NCI-H460 (cell line): ENCODE measurements at regions not wholly inside any gene's neighbourhood (a gene's known extent, or its start where the extent isn't known, plus 50 kb on each side); places are given as distances from the start of the nearest gene placed in this dataset.

ENCODE experiments used
- DNase-seq: peaks from one replicate; pipeline ENCODE4 v3.0.0-alpha.2; 2016; ENCODE audit warnings: low read depth; ENCODE audit errors: extremely low read depth

DNA sequence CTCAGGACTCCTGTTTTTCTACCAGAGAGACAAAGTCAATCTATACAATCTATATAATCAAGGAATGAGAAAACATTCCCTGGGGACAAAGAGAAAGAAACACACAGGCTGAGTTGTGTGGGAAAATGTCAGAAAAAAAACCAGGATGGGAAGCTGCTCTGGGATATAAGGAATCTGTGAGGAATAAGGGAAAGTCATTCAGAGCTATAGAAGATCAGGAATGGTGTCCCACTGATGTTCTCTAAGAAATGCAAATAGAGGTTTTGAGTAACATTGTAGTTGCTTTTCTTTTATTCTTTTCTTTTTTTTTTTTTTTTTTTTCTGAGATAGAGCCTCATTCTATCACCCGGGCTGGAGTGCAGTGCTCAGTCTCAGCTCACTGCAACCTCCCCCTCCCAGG, 605.9 kb upstream of the KLF4 start:
- no peak for DNase-seq

GRCh38 chr9:108094676-108094993, 605.1 kb upstream of the KLF4 start:
- DNase-seq, result no peak

DNA sequence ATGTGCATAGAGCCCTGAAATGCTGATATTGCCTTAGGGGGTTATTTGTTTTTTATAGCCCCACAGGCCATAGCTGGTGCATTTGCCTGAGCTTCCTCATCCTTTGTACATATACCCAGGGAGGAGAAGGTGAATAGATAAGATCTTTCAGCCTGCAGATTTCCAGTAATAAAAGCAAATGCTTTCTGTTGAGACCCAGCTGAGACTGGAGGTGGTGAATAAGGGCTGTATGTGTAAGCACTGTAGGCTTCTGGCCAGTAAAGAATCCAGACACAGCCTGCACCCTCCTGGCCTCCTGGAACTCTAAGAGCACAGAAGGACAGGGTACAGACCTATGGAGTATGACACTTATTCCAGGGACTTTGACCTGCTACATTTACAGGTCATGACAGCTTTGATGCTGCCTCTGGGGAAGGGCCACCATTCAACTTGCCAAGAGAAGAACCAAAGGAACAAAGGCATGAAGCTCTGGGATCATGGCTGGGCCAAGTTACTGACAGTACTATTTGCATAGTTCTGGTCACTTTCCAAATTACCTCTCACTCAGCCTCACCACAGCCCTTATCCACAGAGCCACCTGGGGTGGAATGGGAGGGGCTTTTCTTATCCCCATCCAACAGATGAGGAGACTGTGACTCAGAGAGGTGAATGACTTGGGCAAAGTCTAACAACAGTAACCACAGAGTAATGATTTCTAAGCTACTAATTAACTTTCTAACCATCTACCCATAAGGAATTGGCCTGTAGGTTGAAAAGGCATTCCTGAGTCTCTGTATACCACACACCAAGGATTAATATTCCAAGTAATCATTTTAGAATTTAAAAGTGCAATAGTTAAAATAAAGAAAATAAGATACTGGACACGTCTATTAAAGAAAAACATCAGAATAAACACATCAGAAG, 604.5 kb upstream of the KLF4 start:
- peak; percentile 1 for DNase-seq

DNA sequence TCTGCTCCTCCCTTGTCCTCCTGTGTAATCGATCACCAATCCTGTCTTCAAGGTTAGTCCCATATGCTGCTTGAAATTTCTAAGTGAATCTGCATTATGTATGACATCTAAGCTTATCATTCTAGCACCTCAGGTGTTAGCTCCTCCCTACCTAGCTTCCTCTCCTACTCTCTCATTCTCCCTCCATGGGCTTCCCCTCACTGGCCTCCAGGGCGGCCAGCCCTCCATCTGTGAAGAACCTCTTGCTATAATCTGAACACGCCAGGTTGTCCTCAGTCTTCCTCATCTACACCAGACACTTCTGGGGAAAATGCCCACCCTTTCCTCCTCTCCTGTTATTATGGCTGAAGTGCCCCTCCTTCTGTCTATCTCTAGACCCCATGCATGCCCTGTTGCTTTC, 599.3 kb upstream of the KLF4 start:
- DNase-seq, result no peak

DNA sequence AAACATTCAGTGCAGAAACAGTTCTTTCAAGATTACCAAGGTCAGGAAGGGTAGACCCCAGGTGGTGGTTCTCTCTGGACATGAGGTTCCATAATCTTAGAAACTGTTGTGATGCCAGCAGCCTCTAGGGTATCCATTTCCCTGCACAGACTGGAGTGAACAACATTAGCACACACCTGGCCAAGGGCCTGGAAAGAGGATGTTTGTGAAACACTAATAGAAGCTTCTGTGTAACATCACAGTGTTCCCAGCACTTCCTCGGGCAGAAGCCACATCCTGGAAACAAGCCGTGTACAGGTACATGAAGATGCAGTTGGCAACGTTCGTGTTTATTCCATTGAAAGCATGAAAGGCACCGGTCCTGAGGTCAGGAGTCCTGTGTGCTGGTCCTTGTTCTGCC, 598.2 kb upstream of the KLF4 start:
- no peak for DNase-seq

GRCh38 chr9:108086624-108087023, 597.1 kb upstream of the KLF4 start:
- no peak for DNase-seq

DNA sequence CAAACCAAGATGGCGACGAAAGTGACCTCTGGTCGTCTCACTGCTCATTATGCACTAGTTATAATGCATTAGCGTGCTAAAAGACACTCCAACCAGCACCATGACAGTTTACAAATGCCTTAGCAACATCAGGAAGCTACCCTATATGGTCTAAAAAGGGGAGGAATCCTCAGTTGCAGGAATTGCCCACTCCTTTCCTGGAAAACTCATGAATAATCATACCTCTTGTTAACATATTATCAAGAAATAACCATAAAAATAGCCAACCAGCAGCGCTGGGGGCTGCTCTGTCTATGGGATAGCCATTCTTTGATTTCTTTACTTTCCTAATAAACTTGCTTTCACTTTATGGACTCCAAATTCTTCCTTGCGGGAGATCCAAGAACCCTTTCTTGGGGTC, 595.7 kb upstream of the KLF4 start:
- DNase-seq, result no peak

- no peak for DNase-seq
Observed at GRCh38 chr9:108083796-108084352, 594.3 kb upstream of the KLF4 start.

- DNase-seq, result no peak
Observed at GRCh38 chr9:108083160-108083750, 593.7 kb upstream of the KLF4 start.

DNA sequence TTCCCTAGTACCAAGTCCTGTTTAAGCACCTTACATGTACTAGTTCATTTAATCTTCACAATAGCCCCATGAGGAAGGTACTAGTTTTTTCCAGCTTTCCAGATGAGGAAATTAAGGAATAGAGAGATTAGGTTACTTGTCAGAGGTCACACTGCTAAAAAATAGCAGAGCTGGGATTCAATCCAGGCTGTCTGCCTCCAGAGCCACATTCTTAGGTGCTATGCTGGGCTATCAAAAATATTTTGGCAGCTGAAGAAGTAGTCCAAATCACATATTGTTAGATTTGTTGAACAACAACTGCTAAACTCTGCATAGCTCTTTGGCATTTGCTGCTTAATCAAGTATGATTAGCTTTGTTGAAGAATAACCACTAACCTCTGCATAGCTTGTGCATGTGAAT, 591.5 kb upstream of the KLF4 start:
- no peak for DNase-seq

DNA sequence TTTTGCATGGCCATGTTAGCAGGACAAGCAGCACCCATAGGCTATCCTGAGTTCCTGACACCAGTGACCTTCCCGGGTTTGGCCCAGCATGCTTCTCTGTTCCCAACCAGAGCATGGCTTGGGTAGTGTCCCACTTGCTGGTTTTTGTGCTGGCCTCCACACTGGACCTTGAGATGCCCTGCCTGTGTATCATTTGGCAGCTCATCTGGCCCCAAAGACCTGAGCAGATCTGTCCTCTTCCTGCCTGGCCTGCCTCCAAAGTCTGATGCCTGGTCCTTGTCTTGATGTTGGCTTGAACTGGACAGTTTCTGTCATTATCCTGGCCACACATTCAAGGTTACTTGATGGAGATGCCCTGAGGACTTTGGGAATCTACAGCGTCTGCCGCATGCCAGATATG, 590.7 kb upstream of the KLF4 start:
- no peak for DNase-seq

- no peak for DNase-seq
Observed at GRCh38 chr9:108078811-108079210, 589.2 kb upstream of the KLF4 start.

- DNase-seq, result no peak
Observed at GRCh38 chr9:108078375-108078774, 588.8 kb upstream of the KLF4 start.

DNA sequence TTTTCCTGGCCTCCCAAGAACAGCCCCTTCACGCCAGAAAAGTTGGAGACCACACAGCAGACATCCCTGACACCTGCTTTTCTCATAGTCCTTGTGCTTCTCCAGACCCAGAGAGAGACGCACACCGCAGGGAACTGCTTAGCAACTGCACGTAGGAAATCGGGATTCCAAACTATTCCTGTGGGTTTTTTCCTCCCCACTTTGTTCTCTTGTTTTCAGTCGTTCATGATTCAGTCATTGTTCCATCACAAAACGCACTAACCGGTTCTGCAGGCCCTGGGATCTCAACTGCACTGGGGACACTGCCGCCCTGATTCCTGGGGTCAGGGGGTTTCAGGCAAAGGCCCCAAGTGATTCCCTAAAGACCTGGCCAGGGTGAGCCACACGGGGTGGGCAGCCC, 588.0 kb upstream of the KLF4 start:
- DNase-seq, result no peak

DNA sequence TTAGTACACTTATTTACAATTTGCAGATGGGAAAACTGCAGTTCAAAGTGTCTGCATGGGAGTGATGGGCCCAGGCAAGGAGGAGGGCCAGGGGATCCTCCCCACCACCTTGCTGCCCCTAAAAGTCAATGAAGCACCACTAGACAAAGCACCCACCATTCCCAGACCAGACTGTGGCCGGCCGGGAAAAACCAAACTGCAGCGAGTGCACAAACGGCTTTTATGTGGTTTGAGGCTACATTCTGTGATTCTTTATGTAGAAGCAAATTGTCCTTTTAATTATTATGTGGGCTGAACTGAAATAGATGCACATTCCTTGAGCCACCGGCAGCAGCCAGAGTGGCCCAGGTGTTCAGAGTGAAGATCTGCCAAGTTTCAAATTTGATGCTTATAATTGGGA, 585.3 kb upstream of the KLF4 start:
- DNase-seq, result no peak

- DNase-seq, result no peak
Observed at GRCh38 chr9:108073823-108074222, 584.3 kb upstream of the KLF4 start.

DNA sequence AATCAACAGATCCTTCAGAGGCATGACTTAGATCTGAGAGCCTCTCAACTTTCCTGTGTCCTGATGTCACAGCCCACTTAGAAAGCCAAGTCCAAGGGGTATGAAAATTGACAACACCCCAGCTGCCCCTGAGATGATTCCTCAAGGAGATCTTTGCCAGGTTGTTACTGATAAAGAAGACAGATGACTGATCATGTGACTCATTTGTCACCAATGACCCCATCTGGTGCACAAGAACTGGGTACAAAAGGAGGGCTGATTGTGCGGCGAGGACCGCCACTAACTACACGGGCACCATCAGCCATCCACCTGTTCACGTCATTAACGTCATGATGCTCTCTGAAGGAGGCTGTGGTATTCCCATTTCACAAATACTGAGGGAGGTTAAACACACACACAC, 583.2 kb upstream of the KLF4 start:
- no peak for DNase-seq

GRCh38 chr9:108070861-108071260, 581.3 kb upstream of the KLF4 start:
- no peak for DNase-seq

- no peak for DNase-seq
Observed at GRCh38 chr9:108069991-108070390, 580.4 kb upstream of the KLF4 start.

DNA sequence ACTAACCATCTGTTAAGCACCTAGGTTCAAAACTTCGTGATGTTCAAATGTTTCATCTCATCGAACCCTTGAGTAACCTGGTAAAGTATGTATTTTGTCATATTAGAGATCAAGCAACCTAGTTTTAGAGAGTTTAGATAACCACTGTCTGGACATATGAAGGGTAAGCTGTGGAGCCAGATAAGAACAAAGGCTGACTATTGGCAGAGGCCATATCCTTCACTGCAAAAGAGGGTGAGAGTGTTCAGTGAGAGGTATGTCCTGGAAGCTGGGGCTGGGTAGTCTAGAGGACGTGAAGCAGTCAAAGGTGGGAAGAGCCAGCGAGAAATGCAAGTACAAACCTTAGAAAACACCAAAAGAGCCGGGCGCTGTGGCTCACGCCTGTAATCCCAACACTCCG, 573.1 kb upstream of the KLF4 start:
- no peak for DNase-seq

GRCh38 chr9:108060175-108060574, 570.6 kb upstream of the KLF4 start:
- no peak for DNase-seq

GRCh38 chr9:108058135-108058814, 568.7 kb upstream of the KLF4 start:
- no peak for DNase-seq
